ENCODE measurements at regions not wholly inside any gene's neighbourhood (a gene's known extent, or its start where the extent isn't known, plus 50 kb on each side); places are given as distances from the start of the nearest gene placed in this dataset.

- TF ChIP-seq CTCF (IDR thresholded peaks at IDR 0.05) = no peak
- no peak for TF ChIP-seq POLR2A (IDR thresholded peaks at IDR 0.05)
- TF ChIP-seq EP300 (IDR thresholded peaks at IDR 0.05) = no peak
Measured at GRCh38 chr17:72467841-72468653, 347.2 kb downstream of the SOX9 start.

All from ovary (tissue), 3 donors.